Esophagus muscularis mucosa (tissue), 4 donors: ENCODE measurements at regions not wholly inside any gene's neighbourhood (a gene's known extent, or its start where the extent isn't known, plus 50 kb on each side); places are given as distances from the start of the nearest gene placed in this dataset.

Source experiments
- DNase-seq: peaks from one replicate; pipeline ENCODE4 v3.0.0-alpha.2; 2017; ENCODE audit errors: extremely low spot score
- H3K27ac ChIP-seq, 4 donors: fragments of 200-600 bp; sonication (generic); replicated peaks in 1 of 4; 1 replicate in 3 of 4; 2 replicates in 1 of 4; pipeline ENCODE4 v1.5.1; 2016 to 2019; ENCODE audit warnings: mild to moderate bottlenecking in 1 of 4
- H3K27me3 ChIP-seq, 4 donors: fragments of 200-600 bp; sonication (generic); one replicate each; pipeline versions ENCODE4 v1.5.1 to v1.6.0; 2016 to 2019
- H3K36me3 ChIP-seq, 4 donors: fragments of 200-600 bp; sonication (generic); one replicate each; pipeline ENCODE4 v1.5.1; 2016 to 2019
- H3K4me1 ChIP-seq, 4 donors: fragments of 200-600 bp; sonication (generic); one replicate each; pipeline ENCODE4 v1.5.1; 2016 to 2019
- H3K4me3 ChIP-seq, 4 donors: fragments of 200-600 bp; sonication (generic); 1 replicate in 2 of 4; 2 replicates in 2 of 4; pipeline ENCODE4 v1.5.1; 2016 to 2019; ENCODE audit warnings: mild to moderate bottlenecking in 4 of 4, moderate library complexity in 1 of 4
- H3K9me3 ChIP-seq, 4 donors: fragments of 200-600 bp; sonication (generic); 1 replicate in 3 of 4; 2 replicates in 1 of 4; pipeline ENCODE4 v1.5.1; 2016 to 2019
- EP300 ChIP-seq: sonication (generic); formaldehyde crosslinking; IDR thresholded peaks from one replicate; pipeline ENCODE4 v1.6.1; 2017; ENCODE audit warnings: antibody characterized with exemption
- POLR2A ChIP-seq: fragments of 450-650 bp; IDR thresholded peaks from one replicate; pipeline ENCODE4 v1.6.1; 2017; ENCODE audit warnings: antibody characterized with exemption, moderate library complexity, mild to moderate bottlenecking, low read depth
- POLR2AphosphoS5 ChIP-seq, 2 donors: sonication (generic); formaldehyde crosslinking; IDR thresholded peaks; one replicate each; pipeline ENCODE4 v1.6.1; 2017; ENCODE audit warnings: antibody characterized with exemption in 2 of 2
- WGBS: methylation state at CpG from one replicate; pipeline ENCODE4 v1.1.5; 2018; 5-methylcytosine and 5-hydroxymethylcytosine counted together
- intact Hi-C: fragments of 100-400 bp; cut with DNase I; formaldehyde crosslinking; loops from one replicate; pipeline ENCODE4 v1.15.1; 2023
- TF ChIP-seq, protein P1 (sequence below), 3 experiments: fragments of 200-600 bp in 2 of 3; fragments of 450-650 bp in 1 of 3; sonication (generic) in 2 of 3; IDR thresholded peaks; one replicate each; pipeline ENCODE4 v1.5.1; 2017 to 2019; ENCODE audit warnings: antibody characterized with exemption in 3 of 3, mild to moderate bottlenecking in 2 of 3, moderate library complexity in 1 of 3

DNA sequence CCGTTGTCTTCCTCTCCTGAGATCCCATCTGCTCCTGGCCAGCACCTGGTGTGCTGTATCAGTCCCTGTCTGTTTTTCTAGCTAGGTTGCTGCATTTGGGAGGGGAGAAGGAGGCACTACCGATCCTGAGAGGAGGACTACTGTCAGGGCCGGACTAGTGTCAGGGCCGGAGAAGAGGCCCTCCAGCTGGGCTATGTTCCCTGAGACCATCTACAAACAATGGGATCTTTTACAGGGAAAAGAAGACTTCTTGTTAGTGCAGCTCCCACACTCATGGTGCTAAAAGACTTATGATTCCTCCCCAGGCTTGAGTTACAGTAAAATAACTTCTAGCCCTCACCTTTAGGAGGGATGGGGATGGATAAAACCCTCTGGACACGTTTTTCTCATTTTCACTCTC lies 141.0 kb upstream of the TNR start:
- intact Hi-C loops: no loop called here

DNA sequence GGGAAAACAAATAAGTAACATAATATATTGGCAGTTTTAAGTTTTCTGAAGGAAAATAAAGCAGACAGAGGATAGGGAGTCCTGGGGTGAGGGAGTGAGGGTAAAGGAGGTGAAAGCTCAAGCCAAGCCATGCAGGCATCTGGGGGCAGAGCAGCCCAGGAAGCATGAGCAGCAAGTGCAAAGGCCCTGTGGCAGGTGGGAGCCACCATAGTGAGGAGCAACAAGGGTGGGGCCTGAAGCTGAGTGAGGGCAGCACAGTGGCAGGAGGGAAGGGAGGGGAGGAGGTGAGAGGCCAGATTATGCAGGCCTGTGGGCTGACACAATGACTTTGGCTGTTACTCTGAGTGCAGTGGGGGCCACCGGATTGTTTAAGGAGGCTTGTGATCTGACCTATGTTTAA lies 138.8 kb upstream of the TNR start:
- 89% methylated on average over 1 of the region's 1 CpG for WGBS
- H3K27me3 ChIP-seq: peaks cover 0 to 7% (median 0%) of the 10 kb centered on the region in 4 donors
- no peaks in the 10 kb centered on the region for H3K9me3 ChIP-seq
- no peak overlapping the region for H3K4me3 ChIP-seq
- no peak overlapping the region for H3K27ac ChIP-seq
- H3K36me3 ChIP-seq: no peaks in the 10 kb centered on the region
- peaks cover 9 to 12% (median 11%) of the 10 kb centered on the region in 4 donors for H3K4me1 ChIP-seq
- intact Hi-C loops: no loop called here
- no peak for DNase-seq
- no peak for TF ChIP-seq EP300
- TF ChIP-seq, protein P1, sequence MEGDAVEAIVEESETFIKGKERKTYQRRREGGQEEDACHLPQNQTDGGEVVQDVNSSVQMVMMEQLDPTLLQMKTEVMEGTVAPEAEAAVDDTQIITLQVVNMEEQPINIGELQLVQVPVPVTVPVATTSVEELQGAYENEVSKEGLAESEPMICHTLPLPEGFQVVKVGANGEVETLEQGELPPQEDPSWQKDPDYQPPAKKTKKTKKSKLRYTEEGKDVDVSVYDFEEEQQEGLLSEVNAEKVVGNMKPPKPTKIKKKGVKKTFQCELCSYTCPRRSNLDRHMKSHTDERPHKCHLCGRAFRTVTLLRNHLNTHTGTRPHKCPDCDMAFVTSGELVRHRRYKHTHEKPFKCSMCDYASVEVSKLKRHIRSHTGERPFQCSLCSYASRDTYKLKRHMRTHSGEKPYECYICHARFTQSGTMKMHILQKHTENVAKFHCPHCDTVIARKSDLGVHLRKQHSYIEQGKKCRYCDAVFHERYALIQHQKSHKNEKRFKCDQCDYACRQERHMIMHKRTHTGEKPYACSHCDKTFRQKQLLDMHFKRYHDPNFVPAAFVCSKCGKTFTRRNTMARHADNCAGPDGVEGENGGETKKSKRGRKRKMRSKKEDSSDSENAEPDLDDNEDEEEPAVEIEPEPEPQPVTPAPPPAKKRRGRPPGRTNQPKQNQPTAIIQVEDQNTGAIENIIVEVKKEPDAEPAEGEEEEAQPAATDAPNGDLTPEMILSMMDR (IDR thresholded peaks at IDR 0.05): no peak
- TF ChIP-seq POLR2AphosphoS5 (IDR thresholded peaks at IDR 0.05): no peak
- no peak for TF ChIP-seq POLR2A

More for the DNA sequence above, 141.0 kb upstream of the TNR start:
- no peaks in the 10 kb centered on the region for H3K9me3 ChIP-seq
- DNase-seq: no peak
- H3K4me1 ChIP-seq: peaks cover 9 to 16% (median 12%) of the 10 kb centered on the region in 4 donors
- TF ChIP-seq EP300 (no peak), POLR2A (no peak), POLR2AphosphoS5 (IDR thresholded peaks at IDR 0.05) (no peak)
- TF ChIP-seq, protein P1 (IDR thresholded peaks at IDR 0.05): no peak
- H3K4me3 ChIP-seq: no peak overlapping the region
- H3K27ac ChIP-seq: no peak overlapping the region
- H3K36me3 ChIP-seq: no peaks in the 10 kb centered on the region
- WGBS: 62% methylated on average over 4 of the region's 5 CpGs
- no peaks in the 10 kb centered on the region for H3K27me3 ChIP-seq

DNA sequence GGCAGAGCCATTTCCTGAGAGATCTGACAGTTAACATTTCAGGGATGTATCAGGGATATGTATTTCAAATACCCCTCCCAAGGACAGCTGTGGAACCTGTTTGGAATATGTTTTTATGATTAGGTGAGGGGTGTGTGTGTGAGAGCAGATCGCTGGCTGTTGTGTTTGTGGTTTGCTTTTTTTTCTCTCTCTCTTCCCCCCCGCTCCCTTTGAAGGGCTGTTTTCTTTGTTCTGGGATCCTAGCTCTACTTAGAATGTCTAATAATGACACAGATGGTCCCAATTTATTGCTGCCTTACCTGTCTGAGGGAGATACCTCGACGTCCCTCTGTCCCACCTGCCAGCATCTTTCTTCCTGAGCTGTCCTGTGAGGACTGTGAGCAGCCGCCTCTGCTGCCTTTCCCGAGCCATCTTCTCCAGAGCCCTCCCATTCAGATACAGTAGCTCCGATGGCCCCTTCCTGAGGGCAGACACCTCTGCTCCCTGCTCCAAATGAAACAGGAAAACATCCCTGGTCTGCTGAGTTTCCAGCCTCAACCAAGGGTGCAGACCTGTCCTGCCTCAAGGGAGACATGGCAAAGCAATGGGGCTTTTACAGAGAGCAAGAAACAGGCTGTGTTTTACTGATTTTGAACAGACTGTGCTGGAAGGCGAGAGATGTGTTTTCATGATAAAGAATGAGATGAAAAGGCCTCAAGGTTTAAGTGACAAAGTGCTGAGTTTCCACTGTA lies 138.0 kb upstream of the TNR start:
- Histone ChIP-seq H3K9me3 (no peaks in the 10 kb centered on the region), H3K27ac (no peak overlapping the region), H3K4me1 (peaks cover 9 to 12% (median 11%) of the 10 kb centered on the region in 4 donors), H3K27me3 (peaks cover 0 to 7% (median 0%) of the 10 kb centered on the region in 4 donors), H3K4me3 (no peak overlapping the region), H3K36me3 (no peaks in the 10 kb centered on the region)
- no peak for DNase-seq
- TF ChIP-seq EP300: no peak
- TF ChIP-seq POLR2A: no peak
- no peak for TF ChIP-seq POLR2AphosphoS5 (IDR thresholded peaks at IDR 0.05)
- TF ChIP-seq, protein P1 (IDR thresholded peaks at IDR 0.05): no peak
- intact Hi-C loops: no loop called here
- WGBS: 76% methylated on average over 8 of the region's 8 CpGs

DNA sequence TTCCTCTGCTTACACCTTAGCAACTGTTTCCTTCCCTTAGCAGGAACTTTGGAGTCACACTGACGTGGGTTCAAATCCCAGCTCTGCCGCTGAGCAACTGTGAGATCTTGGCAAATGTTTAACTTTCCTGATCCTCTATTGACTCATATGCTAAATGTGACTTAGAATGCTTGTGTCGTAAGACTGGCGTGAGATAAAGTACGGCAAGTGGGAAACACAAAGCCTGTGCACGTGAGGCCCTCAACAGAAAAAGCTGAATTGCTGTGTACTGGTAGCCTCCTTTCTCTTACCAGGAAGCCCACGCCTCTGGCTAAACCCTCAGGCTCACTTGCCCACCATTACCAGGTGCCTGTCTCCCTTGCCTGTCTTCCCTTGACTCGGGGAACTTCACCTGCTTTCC lies 135.4 kb upstream of the TNR start:
- WGBS: 81% methylated on average over 8 of the region's 8 CpGs
- intact Hi-C loops: no loop called here

More for the DNA sequence above, 135.4 kb upstream of the TNR start:
- Histone ChIP-seq H3K36me3 (no peaks in the 10 kb centered on the region), H3K27ac (no peak overlapping the region), H3K27me3 (peaks cover 0 to 7% (median 0%) of the 10 kb centered on the region in 4 donors), H3K9me3 (no peaks in the 10 kb centered on the region), H3K4me1 (no peaks in the 10 kb centered on the region), H3K4me3 (no peak overlapping the region)
- DNase-seq: no peak
- TF ChIP-seq POLR2AphosphoS5 (IDR thresholded peaks at IDR 0.05) (no peak), EP300 (no peak)
- TF ChIP-seq, protein P1 (IDR thresholded peaks at IDR 0.05): no peak
